BJ (cell line): ENCODE measurements at regions not wholly inside any gene's neighbourhood (a gene's known extent, or its start where the extent isn't known, plus 50 kb on each side); places are given as distances from the start of the nearest gene placed in this dataset.

ENCODE experiments used
- CTCF ChIA-PET: fragments of 350-600 bp; formaldehyde crosslinking; extraction: SDS; loops from one replicate; lab custom pipeline; 2021; ENCODE audit warnings: antibody characterized with exemption, inconsistent platforms; lab: Yijun Ruan, JAX
- POLR2A ChIA-PET: fragments of 300-600 bp; sonication (Branson Sonifier 250); formaldehyde crosslinking; extraction: SDS; loops from one replicate; lab custom pipeline; 2021; ENCODE audit warnings: antibody characterized with exemption; lab: Charles Lee
- DNase-seq: peaks from one replicate; pipeline ENCODE4 v3.0.0-alpha.2; 2011; ENCODE audit warnings: low read depth
- H3K27me3 ChIP-seq: 2 replicates; pipeline ENCODE4 v1.6.0; 2011; ENCODE audit warnings: low read length; ENCODE audit not compliant: control insufficient read depth, insufficient read depth
- H3K36me3 ChIP-seq: 2 replicates; pipeline ENCODE4 v1.5.1; 2011; ENCODE audit warnings: low read length; ENCODE audit not compliant: control insufficient read depth, insufficient read depth
- H3K4me3 ChIP-seq: 2 replicates; pipeline ENCODE4 v1.5.1; 2011; ENCODE audit warnings: low read depth, mild to moderate bottlenecking, control low read depth, low read length
- CTCF ChIP-seq: IDR thresholded peaks from 2 replicates; pipeline ENCODE4 v1.5.1; 2011; ENCODE audit warnings: low read depth, mild to moderate bottlenecking, control low read depth, inconsistent platforms, low read length, moderate library complexity; ENCODE audit not compliant: insufficient read depth

- POLR2A ChIA-PET = no interaction called here
- CTCF ChIA-PET = no interaction called here
- no peak for TF ChIP-seq CTCF
- Histone ChIP-seq H3K36me3 (no peaks in the 10 kb centered on the region), H3K27me3 (peaks cover 10% of the 10 kb centered on the region), H3K4me3 (no peak overlapping the region)
- DNase-seq = no peak
Observed at GRCh38 chr20:57826666-57827287, 117.0 kb upstream of the PMEPA1 start.

DNA sequence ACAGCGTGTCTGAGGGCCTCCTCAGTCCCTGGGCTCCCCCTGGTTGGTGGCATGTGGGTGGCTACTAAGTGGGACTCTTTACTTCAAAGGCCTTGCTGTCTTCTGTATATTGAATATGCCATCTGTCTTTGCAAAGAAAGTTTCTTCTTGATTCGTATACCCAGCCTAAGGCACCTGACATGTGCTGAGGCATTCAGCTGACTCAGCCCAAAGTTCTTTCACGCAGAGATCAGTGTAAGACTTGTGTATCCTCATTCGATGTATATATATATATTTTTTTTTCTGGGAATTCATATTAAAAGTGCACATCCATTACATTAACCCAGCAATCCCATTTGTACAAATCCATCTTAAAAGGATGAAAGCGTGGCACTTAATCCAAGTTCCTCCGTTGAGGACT lies 115.1 kb upstream of the PMEPA1 start:
- POLR2A ChIA-PET = no interaction called here
- CTCF ChIA-PET = interaction anchor here (1.3 kb wide), 1 partner anchor 262 kb away, joined by 3 read pairs; no protein-coding TSS in a partner anchor

GRCh38 chr20:57821935-57822334 lies 112.1 kb upstream of the PMEPA1 start:
- no peak for DNase-seq
- POLR2A ChIA-PET = no interaction called here
- H3K27me3 ChIP-seq = peaks cover 24% of the 10 kb centered on the region
- H3K36me3 ChIP-seq = no peaks in the 10 kb centered on the region
- no peak for TF ChIP-seq CTCF
- CTCF ChIA-PET = no interaction called here
- H3K4me3 ChIP-seq = no peak overlapping the region

More for the DNA sequence above, 115.1 kb upstream of the PMEPA1 start:
- H3K36me3 ChIP-seq = no peaks in the 10 kb centered on the region
- H3K4me3 ChIP-seq = no peak overlapping the region
- peaks cover 17% of the 10 kb centered on the region for H3K27me3 ChIP-seq
- no peak for DNase-seq
- TF ChIP-seq CTCF = no peak

DNA sequence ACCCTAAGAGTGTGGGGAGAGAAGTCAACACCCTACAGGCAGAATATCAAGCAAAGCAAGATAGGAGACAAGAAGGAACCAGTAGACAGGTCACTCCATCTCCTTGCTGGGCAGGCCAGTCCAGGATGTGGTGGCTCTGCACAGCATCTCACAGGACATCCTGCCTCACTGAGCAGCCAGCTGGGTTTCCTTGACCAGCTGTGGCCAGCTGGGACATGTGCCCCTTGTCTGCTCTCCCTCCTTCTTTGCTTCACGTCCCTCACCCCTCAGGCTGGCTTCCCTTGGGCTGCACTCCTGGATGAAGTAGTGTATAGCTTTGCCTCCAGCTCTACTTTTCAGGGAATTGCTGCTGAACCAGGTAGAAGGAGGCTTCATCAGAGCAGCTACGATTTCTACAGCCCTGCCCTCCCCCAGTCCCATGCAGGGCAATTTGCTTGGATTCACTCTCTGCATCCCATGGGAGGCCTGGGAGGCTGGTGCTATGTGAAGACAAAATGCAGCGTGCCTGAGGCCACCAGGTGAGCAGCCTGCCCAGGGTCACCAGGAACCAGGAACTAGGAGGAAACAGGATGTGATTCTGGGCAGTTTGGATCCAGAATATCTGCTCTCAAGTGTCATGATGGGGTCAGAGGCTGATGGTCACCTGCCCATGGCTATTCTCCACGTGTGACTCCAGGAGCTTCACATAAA lies 110.0 kb upstream of the PMEPA1 start:
- POLR2A ChIA-PET = no interaction called here
- Histone ChIP-seq H3K27me3 (peaks cover 18% of the 10 kb centered on the region), H3K4me3 (no peak overlapping the region), H3K36me3 (no peaks in the 10 kb centered on the region)
- no peak for DNase-seq
- CTCF ChIA-PET = interaction anchor here (0.9 kb wide), 1 partner anchor 9 kb away, joined by 3 read pairs; no protein-coding TSS in a partner anchor
- no peak for TF ChIP-seq CTCF

GRCh38 chr20:57819291-57819690 lies 109.5 kb upstream of the PMEPA1 start:
- no peak overlapping the region for H3K4me3 ChIP-seq
- ChIA-PET CTCF (no interaction called here), POLR2A (no interaction called here)
- DNase-seq = no peak
- H3K27me3 ChIP-seq = peaks cover 18% of the 10 kb centered on the region
- no peaks in the 10 kb centered on the region for H3K36me3 ChIP-seq
- TF ChIP-seq CTCF = no peak
